NCI-H2196 treated with DMSO at 0.1 percent for 48 hours (cell line): ENCODE measurements at regions not wholly inside any gene's neighbourhood (a gene's known extent, or its start where the extent isn't known, plus 50 kb on each side); places are given as distances from the start of the nearest gene placed in this dataset.

Experiments used
- DNase-seq: peaks from one replicate; lab custom pipeline; 2025; ENCODE audit not compliant: unreplicated experiment; lab: John Stamatoyannopoulos, UW

- DNase-seq: no peak
Observed at GRCh38 chr13:34217343-34218025, 399.5 kb downstream of the RFC3 start.

DNA sequence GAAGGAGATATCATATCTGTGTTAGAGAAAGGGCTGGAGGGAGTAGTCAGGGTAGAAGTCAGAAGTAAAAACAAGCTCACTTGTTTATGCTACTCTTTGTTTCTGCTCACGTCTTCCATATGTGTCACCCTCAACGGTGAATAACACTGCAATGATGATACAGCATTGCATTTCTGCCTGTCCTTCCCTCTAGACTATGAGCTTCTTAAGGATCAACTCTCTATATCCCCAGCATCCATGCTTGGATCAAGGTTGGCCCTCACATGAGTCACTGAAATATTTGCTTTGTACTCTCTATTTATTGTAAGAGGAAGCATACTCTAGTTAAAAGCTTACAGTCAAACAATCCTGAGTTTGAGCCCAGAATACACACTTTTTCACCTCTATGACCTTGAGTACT lies 406.0 kb downstream of the RFC3 start:
- no peak for DNase-seq

DNA sequence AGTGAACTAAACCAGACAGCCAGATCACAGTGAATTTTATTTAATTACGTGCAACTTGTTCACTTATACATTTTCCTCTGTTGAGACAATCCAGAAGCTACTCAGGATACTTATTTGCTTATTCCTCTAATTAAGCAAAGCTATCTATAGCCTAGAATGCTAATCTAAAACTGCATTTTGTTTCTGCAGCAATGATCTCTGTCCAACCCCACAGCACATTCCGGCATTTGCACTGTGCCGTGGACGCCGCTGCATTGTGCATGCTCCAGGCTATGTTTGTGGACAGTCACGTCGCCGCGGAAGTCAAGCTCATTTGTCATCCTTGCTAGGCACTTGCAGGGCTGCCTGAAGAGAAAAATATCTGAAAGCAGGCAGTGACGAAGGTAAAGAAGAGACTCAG lies 406.9 kb downstream of the RFC3 start:
- DNase-seq: no peak

GRCh38 chr13:34230271-34230670 lies 412.3 kb downstream of the RFC3 start:
- no peak for DNase-seq

- DNase-seq: no peak
Observed at GRCh38 chr13:34241332-34241731, 423.4 kb downstream of the RFC3 start.

GRCh38 chr13:34243403-34243802 lies 425.5 kb downstream of the RFC3 start:
- DNase-seq: no peak

DNA sequence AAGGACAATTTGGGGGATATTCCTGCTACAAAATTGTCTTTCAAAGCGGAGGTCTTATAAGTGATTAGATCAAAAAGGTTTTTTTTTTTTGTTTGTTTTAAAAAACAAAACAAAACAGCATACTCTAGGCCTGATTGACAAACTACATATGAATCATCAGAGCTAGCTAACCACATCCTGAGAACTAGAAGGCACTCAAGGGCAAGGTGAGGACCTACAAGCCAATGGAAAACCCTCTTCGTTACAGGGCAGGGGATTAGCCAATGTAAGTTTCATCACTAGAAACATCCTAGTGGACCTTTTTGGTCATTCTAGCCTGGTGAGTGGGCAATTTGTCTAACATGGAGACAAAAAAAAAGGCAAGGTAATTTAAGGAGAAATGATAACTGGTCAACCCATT lies 428.6 kb downstream of the RFC3 start:
- DNase-seq: no peak

- no peak for DNase-seq
Observed at GRCh38 chr13:34247596-34247995, 429.6 kb downstream of the RFC3 start.

- DNase-seq: no peak
Observed at GRCh38 chr13:34249546-34250039, 431.6 kb downstream of the RFC3 start.

- DNase-seq: no peak
Observed at GRCh38 chr13:34250151-34250670, 432.3 kb downstream of the RFC3 start.

DNA sequence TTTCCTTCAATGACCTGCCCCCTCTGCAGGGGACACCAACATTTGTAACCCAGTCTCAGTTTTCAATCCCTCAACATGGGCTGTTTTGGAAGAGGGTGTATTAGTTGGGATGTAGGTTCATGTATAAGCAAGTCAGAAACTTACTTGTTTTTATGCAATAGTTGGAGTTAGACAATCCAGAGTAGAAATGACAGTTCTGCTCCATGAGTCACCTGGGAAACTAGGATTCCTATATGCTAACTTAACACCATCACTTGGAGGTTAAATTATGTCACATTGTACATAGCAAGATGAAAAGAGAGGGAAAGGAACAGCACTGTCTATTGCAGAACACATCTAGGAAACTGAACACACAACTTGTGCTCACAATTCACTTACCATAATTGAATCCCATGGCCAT lies 436.4 kb downstream of the RFC3 start:
- no peak for DNase-seq

DNA sequence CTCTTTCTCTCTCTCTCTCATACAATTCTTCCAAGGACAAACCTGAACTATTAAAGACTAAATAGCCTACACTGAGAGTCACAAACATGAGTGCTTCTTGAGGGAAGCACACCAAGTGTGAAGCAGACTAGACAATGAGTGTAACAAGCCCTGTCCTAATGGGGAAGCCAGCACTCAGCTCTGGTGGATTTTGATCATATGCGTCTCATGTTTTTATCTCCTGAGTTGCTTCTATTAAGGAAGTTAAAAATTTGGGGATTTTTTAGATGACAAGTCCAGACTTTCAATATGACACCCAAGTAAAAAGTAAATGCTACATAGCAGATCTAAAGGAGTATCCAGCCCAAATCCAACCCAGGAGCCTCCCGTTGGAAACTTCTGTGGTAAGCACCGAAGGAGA lies 437.8 kb downstream of the RFC3 start:
- no peak for DNase-seq

GRCh38 chr13:34256236-34256635 lies 438.3 kb downstream of the RFC3 start:
- DNase-seq: no peak

DNA sequence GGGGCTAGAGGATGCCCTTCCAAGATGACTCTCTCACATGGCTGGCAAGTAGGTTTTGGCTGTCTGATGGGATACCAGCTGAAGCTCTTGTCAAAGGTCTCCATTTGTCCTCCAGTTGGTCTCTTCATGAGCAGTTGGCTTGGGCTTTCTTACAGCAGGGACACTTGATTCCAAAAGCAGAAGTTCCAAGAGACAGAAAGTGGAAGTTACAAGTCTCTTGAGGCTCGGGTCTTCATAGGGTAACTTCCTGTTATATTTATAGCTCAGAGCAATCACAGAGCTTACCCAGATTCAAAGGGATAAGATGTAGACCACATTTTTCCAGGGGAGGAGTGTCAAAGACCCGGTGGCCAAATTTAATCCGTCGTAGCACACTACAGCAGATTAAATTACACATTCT lies 440.0 kb downstream of the RFC3 start:
- DNase-seq: no peak

- no peak for DNase-seq
Observed at GRCh38 chr13:34258646-34259386, 440.9 kb downstream of the RFC3 start.

DNA sequence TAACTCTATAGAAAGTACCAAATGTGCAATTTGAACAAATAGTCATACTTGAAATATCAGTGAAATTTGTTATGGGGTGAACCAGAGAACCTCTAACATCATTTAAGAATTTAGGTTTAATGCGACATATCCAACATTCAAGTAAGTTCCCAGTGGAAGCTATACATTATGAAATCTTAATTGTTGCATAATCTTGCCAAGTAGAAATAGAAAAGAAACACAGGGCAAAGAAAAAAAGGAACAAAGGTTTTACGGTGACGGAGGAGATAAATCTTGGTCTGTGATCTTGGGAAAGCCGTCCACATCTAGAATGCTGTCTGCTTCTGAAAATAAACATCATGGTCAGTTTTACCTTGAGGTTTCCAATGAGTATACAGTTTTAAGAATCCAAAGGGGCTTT lies 445.7 kb downstream of the RFC3 start:
- no peak for DNase-seq

- no peak for DNase-seq
Observed at GRCh38 chr13:34265046-34265679, 447.2 kb downstream of the RFC3 start.

DNA sequence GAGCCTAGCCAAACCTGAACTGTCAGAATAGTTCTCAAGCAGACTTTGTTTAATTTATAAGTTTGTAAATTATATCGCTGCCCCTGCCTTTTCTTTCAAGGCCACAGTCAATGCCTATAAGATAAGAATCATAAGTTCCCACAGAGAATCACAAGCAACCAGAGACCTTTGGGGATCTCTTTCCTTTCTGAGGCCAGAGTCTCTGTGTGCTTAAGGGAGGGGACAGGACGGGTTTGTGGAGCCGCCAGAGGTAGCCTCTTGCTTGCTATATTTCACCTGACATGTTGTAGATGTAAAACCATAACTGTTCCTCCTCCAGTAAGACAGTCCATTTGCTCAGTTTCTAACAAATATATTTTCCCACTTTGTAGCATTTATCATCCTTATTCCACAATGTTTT lies 458.8 kb downstream of the RFC3 start:
- DNase-seq: no peak

DNA sequence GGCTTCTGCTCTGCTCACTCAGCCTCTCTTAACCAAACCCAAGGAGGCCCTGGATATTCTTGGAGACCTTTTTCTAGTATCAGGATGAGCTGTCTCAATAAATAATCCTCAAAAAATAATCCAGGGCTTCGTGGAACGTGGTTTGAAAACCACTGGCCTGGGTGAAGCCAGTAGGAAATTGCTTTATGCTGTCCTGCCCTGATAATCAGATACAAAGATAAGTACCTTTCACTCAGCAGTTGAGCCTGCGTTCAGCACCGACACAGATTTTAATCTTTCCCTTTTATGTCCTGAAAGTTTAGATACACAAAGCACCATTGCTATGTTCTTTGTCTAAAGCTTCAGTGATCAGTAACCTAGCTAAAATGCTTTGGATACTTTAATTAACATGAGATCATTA lies 460.0 kb downstream of the RFC3 start:
- DNase-seq: no peak

- DNase-seq: no peak
Observed at GRCh38 chr13:34278780-34279179, 460.8 kb downstream of the RFC3 start.

GRCh38 chr13:34290661-34291060 lies 472.7 kb downstream of the RFC3 start:
- no peak for DNase-seq
